ENCODE measurements at regions not wholly inside any gene's neighbourhood (a gene's known extent, or its start where the extent isn't known, plus 50 kb on each side); places are given as distances from the start of the nearest gene placed in this dataset.

DNA sequence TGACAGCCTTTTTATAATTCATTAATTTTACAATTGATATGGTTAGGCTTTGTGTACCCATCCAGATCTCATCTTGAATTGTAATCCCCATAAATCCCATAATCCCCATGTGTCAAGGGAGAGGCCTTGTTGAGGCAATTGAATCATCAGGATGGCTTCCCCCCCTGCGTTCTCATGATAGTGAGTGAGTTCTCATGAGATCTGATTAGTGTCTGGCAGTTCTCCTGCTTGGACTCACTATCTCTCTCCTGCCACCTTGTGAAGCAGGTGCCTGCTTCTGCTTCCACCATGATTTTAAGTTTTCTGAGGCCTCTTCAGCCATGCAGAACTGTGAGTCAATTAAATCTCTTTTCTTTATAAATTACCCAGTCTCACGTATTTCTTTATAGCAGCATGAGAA is 165.7 kb upstream of the GNAI1 start:
- TF ChIP-seq, protein P1, sequence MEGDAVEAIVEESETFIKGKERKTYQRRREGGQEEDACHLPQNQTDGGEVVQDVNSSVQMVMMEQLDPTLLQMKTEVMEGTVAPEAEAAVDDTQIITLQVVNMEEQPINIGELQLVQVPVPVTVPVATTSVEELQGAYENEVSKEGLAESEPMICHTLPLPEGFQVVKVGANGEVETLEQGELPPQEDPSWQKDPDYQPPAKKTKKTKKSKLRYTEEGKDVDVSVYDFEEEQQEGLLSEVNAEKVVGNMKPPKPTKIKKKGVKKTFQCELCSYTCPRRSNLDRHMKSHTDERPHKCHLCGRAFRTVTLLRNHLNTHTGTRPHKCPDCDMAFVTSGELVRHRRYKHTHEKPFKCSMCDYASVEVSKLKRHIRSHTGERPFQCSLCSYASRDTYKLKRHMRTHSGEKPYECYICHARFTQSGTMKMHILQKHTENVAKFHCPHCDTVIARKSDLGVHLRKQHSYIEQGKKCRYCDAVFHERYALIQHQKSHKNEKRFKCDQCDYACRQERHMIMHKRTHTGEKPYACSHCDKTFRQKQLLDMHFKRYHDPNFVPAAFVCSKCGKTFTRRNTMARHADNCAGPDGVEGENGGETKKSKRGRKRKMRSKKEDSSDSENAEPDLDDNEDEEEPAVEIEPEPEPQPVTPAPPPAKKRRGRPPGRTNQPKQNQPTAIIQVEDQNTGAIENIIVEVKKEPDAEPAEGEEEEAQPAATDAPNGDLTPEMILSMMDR (conservative IDR thresholded peaks at IDR 0.05; ENCODE audit: control insufficient read depth, insufficient read depth, low read depth, low read length), result no peak
- DNase-seq (ENCODE audit: low read depth), result no peak
- H3K4me3 ChIP-seq (ENCODE audit: control insufficient read depth, low read depth, low read length), result no peak overlapping the region

DNA sequence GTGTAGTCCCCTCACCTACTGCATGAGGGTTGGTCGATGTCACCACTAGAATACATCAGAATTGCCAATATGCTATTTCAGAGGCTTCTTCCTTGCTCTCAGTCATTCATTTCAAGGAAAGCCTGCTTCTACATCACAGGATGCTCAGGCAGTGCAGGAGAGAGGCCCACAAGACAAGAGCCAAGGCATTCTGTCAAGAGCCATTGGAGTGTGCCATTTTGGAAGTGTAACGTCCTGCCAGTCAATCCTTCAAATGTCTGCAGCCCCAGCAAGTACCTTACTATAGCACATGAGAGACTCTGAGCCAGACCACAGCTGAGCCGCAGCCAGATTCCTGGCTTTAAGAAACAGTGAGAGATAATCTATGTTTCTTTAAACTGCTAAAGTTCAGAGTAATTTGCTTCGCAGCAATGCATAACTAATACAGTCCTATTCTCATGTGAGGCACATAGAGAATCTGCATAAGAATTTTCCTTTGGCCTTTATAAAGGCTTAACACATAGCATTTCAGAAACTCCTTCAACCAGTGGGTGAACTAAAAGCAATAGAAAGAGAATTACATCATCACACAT is 166.5 kb upstream of the GNAI1 start:
- TF ChIP-seq, protein P1 (conservative IDR thresholded peaks at IDR 0.05; ENCODE audit: control insufficient read depth, insufficient read depth, low read depth, low read length), result no peak
- DNase-seq (ENCODE audit: low read depth), result no peak
- no peak overlapping the region for H3K4me3 ChIP-seq (ENCODE audit: control insufficient read depth, low read depth, low read length)

DNA sequence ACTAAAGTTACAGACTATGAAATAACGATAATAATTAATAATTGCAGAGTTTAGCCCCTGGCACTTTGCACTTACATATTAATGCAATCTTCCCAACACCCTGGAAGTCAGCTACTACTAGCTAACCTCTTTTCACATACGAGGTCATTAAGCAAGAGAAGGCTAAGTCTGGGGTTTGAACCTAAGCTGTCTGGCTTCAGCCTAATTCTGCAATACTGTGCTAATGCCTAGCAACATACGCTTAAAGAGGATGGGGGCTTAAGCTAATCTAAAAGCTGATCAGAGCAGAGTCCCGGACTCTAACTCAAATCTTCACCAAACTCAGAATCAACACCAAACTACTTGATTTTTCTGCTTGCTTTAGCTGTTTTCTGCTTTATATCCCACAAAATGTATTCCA is 168.7 kb upstream of the GNAI1 start:
- H3K4me3 ChIP-seq (ENCODE audit: control insufficient read depth, low read depth, low read length), result no peak overlapping the region
- TF ChIP-seq, protein P1 (conservative IDR thresholded peaks at IDR 0.05; ENCODE audit: control insufficient read depth, insufficient read depth, low read depth, low read length), result no peak
- DNase-seq (ENCODE audit: low read depth), result no peak

DNA sequence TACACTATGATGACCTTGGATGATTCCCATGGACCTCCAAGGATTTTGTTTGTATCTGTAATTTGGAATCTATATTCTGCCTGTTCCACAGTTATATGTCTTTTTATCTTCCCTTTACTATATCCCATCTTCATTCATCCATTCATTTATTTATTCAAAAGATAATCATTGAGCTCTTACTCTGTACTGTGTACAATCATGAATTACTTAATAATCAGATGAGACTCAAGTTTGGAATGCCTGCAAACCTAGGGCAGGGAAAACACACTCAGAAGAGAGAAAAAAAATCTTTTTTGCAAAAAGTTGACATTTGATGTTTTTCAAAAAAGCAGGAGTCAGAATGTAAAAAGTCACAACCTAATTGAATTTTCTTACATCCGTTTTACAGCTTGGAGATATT is 170.2 kb upstream of the GNAI1 start:
- TF ChIP-seq, protein P1 (conservative IDR thresholded peaks at IDR 0.05; ENCODE audit: control insufficient read depth, insufficient read depth, low read depth, low read length), result no peak
- no peak overlapping the region for H3K4me3 ChIP-seq (ENCODE audit: control insufficient read depth, low read depth, low read length)
- no peak for DNase-seq (ENCODE audit: low read depth)

DNA sequence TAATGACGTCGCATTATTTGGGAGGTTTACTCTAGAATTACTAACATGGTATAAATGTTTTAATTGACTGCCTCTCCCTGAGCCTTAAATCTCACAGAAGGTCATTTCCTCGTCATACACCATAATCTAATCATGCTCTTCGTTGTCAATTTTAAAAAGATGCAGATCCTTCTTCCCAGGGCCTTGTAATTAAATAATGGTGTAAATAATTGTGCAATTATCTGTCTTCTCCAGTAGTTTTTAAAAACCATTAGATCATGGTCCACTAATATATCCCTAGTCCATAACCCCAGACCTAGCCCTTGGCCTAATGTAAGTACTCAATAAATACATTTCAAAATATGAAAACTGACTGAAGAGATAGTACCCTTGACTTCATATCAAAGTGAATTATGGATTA is 181.5 kb upstream of the GNAI1 start:
- no peak for DNase-seq (ENCODE audit: low read depth)
- no peak overlapping the region for H3K4me3 ChIP-seq (ENCODE audit: control insufficient read depth, low read depth, low read length)
- TF ChIP-seq, protein P1 (conservative IDR thresholded peaks at IDR 0.05; ENCODE audit: control insufficient read depth, insufficient read depth, low read depth, low read length), result no peak

DNA sequence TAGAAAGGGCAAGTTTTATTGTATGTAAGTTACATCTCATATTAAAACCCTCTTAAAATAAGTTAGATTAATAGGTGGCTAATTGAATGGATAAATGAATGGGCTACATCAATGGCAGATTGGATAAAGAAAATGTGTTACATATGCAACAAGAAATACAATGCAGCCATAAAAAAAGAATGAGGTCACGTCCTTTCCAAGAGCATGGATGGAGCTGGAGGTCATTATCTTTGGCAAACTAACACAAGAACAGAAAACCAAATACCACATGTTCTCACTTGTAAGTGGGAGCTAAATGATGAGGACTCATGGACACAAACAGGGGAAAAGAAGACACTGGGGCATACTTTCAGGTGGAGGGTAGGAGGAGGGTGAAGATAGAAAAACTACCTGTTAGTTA is 182.2 kb upstream of the GNAI1 start:
- no peak for DNase-seq (ENCODE audit: low read depth)
- TF ChIP-seq, protein P1 (conservative IDR thresholded peaks at IDR 0.05; ENCODE audit: control insufficient read depth, insufficient read depth, low read depth, low read length), result no peak
- H3K4me3 ChIP-seq (ENCODE audit: control insufficient read depth, low read depth, low read length), result no peak overlapping the region

DNA sequence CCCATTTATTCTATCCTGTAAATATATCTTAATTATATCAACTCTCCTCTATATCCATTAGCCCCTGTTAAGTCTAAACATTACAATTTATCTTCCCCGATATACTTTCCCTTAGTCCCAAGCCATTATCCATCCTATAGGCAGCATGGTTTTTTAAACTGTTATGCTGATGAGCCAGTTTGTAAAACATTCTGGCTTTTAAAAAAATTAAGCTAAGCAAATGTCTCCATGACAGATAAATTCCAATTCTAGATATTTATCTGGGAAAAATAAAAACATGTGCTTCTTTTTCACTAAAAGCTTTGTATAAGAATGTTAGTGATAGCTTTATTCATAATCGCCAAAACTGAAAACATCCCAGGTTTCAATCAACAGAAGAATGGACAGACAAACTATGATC is 183.2 kb upstream of the GNAI1 start:
- no peak overlapping the region for H3K4me3 ChIP-seq (ENCODE audit: control insufficient read depth, low read depth, low read length)
- no peak for DNase-seq (ENCODE audit: low read depth)
- TF ChIP-seq, protein P1 (conservative IDR thresholded peaks at IDR 0.05; ENCODE audit: control insufficient read depth, insufficient read depth, low read depth, low read length), result no peak
